Astrocyte (in vitro differentiated cells and primary cell): ENCODE measurements at regions not wholly inside any gene's neighbourhood (a gene's known extent, or its start where the extent isn't known, plus 50 kb on each side); places are given as distances from the start of the nearest gene placed in this dataset.

Experiments used
- CTCF ChIP-seq: IDR thresholded peaks from 2 replicates; pipeline ENCODE4 v1.5.1; 2011; ENCODE audit warnings: low read depth, mild to moderate bottlenecking, inconsistent platforms, low read length, moderate library complexity; ENCODE audit not compliant: insufficient read depth
- EZH2 ChIP-seq: IDR thresholded peaks from 2 replicates; pipeline ENCODE4 v1.6.1; 2012; ENCODE audit warnings: mild to moderate bottlenecking, low read length, inconsistent platforms; ENCODE audit not compliant: insufficient read depth

- TF ChIP-seq CTCF (no peak), EZH2 (no peak)
Measured at GRCh38 chr4:147173797-147174432, 228.3 kb upstream of the TTC29 start.
